Vagina (tissue), 2 donors: ENCODE measurements at regions not wholly inside any gene's neighbourhood (a gene's known extent, or its start where the extent isn't known, plus 50 kb on each side); places are given as distances from the start of the nearest gene placed in this dataset.

ENCODE experiments used
- POLR2AphosphoS5 ChIP-seq, 2 donors: sonication (generic); formaldehyde crosslinking; IDR thresholded peaks; one replicate each; pipeline ENCODE4 v1.9.0; 2017; ENCODE audit warnings: antibody characterized with exemption in 2 of 2, mild to moderate bottlenecking in 2 of 2, low read depth in 1 of 2; ENCODE audit not compliant: insufficient read depth in 1 of 2
- TF ChIP-seq, protein P1 (sequence below), 3 experiments: fragments of 450-650 bp in 2 of 3; fragments of 200-600 bp in 1 of 3; sonication (generic) in 1 of 3; IDR thresholded peaks; one replicate each; pipeline ENCODE4 v1.5.1; 2017 to 2019; ENCODE audit warnings: antibody characterized with exemption in 3 of 3, mild to moderate bottlenecking in 2 of 3, moderate library complexity in 2 of 3

DNA sequence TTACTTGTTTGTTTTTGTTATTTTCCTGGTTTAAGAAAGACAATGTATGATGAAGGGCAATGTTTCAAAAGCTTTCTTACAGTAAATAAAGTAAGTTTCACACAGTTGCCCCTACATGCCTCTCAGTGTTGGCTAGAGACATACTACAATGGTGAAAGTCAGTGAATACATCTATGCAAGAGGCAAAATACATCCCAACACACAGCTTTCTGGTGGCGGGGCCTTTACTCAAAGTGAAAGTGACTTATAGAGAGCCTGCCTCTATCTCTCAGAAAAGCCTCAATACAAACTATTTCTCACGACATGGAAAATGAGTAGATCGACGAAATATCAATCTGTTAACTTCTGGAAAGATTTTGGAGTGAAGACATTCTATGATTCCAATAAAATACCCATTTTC is 122.3 kb downstream of the SLC30A10 start:
- TF ChIP-seq, protein P1, sequence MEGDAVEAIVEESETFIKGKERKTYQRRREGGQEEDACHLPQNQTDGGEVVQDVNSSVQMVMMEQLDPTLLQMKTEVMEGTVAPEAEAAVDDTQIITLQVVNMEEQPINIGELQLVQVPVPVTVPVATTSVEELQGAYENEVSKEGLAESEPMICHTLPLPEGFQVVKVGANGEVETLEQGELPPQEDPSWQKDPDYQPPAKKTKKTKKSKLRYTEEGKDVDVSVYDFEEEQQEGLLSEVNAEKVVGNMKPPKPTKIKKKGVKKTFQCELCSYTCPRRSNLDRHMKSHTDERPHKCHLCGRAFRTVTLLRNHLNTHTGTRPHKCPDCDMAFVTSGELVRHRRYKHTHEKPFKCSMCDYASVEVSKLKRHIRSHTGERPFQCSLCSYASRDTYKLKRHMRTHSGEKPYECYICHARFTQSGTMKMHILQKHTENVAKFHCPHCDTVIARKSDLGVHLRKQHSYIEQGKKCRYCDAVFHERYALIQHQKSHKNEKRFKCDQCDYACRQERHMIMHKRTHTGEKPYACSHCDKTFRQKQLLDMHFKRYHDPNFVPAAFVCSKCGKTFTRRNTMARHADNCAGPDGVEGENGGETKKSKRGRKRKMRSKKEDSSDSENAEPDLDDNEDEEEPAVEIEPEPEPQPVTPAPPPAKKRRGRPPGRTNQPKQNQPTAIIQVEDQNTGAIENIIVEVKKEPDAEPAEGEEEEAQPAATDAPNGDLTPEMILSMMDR (IDR thresholded peaks at IDR 0.05) = no peak
- no peak for TF ChIP-seq POLR2AphosphoS5 (IDR thresholded peaks at IDR 0.05; ENCODE audit: insufficient read depth in 1 of 2, low read depth in 1 of 2)
